ENCODE measurements at regions not wholly inside any gene's neighbourhood (a gene's known extent, or its start where the extent isn't known, plus 50 kb on each side); places are given as distances from the start of the nearest gene placed in this dataset.
A peak's percentile ranks its signal among the peaks of the same experiment; 100 is the strongest.

DNA sequence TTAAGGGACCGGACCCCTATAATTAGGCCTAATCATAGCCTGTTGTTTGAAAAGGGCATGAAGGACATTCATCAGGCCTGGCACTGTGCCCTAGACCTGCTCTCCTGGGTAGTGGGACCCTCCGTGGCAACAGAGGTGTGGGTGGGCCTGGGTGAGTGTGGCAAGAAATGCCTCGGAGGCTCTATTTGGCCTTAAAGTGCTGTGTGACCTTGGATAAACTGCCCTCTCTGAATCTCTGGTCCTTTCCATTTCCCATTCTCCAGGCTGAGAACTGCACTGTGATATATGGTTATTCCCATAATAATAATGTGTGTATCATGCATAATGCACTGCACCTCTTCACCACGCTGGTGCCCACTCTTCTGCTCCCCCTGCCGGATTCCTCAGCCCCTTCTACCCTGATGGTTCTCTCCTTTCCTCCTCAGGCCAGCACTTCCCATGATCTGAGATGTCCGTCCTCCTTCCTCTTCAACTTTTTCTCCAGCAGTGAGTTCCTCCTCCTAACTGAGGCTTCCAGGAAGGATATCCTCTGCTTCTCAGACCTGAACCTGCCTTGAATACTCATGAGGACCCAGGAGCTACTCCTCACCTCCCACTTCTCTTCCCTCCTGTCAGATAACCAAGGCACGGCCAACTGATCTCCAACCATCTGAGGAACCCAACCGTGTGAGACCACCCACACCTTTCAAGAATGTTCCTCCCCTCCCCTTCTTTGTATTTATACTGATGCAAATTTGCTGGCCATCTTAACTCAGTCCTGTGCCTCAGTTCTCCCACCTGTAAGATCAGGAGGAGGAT lies 111.0 kb upstream of the PZP start:
- TF ChIP-seq, protein P1, sequence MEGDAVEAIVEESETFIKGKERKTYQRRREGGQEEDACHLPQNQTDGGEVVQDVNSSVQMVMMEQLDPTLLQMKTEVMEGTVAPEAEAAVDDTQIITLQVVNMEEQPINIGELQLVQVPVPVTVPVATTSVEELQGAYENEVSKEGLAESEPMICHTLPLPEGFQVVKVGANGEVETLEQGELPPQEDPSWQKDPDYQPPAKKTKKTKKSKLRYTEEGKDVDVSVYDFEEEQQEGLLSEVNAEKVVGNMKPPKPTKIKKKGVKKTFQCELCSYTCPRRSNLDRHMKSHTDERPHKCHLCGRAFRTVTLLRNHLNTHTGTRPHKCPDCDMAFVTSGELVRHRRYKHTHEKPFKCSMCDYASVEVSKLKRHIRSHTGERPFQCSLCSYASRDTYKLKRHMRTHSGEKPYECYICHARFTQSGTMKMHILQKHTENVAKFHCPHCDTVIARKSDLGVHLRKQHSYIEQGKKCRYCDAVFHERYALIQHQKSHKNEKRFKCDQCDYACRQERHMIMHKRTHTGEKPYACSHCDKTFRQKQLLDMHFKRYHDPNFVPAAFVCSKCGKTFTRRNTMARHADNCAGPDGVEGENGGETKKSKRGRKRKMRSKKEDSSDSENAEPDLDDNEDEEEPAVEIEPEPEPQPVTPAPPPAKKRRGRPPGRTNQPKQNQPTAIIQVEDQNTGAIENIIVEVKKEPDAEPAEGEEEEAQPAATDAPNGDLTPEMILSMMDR (IDR thresholded peaks at IDR 0.05 in 2 of 3, conservative IDR thresholded peaks at IDR 0.05 in 1 of 3; ENCODE audit: borderline replicate concordance in 1 of 3, insufficient read depth in 1 of 3, low read depth in 2 of 3, low read length in 2 of 3), result peak in 1 of 3 experiments; percentile 6; a peak in 1 of 6 replicates
- TF ChIP-seq POLR2A (IDR thresholded peaks at IDR 0.05; ENCODE audit: borderline replicate concordance, extremely low read depth, insufficient read depth, insufficient read length), result no peak
- TF ChIP-seq EGR1 (IDR thresholded peaks at IDR 0.05; ENCODE audit: low read depth), result no peak
- no peak for TF ChIP-seq CBX3 (IDR thresholded peaks at IDR 0.05; ENCODE audit: low read depth)
- TF ChIP-seq, protein P2, sequence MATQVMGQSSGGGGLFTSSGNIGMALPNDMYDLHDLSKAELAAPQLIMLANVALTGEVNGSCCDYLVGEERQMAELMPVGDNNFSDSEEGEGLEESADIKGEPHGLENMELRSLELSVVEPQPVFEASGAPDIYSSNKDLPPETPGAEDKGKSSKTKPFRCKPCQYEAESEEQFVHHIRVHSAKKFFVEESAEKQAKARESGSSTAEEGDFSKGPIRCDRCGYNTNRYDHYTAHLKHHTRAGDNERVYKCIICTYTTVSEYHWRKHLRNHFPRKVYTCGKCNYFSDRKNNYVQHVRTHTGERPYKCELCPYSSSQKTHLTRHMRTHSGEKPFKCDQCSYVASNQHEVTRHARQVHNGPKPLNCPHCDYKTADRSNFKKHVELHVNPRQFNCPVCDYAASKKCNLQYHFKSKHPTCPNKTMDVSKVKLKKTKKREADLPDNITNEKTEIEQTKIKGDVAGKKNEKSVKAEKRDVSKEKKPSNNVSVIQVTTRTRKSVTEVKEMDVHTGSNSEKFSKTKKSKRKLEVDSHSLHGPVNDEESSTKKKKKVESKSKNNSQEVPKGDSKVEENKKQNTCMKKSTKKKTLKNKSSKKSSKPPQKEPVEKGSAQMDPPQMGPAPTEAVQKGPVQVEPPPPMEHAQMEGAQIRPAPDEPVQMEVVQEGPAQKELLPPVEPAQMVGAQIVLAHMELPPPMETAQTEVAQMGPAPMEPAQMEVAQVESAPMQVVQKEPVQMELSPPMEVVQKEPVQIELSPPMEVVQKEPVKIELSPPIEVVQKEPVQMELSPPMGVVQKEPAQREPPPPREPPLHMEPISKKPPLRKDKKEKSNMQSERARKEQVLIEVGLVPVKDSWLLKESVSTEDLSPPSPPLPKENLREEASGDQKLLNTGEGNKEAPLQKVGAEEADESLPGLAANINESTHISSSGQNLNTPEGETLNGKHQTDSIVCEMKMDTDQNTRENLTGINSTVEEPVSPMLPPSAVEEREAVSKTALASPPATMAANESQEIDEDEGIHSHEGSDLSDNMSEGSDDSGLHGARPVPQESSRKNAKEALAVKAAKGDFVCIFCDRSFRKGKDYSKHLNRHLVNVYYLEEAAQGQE (IDR thresholded peaks at IDR 0.05; ENCODE audit: low read depth), result no peak
- no peak for TF ChIP-seq TCF7L2 (IDR thresholded peaks at IDR 0.05; ENCODE audit: borderline replicate concordance, extremely low read depth, insufficient read depth, insufficient read length)
- no peak for TF ChIP-seq POLR2AphosphoS5 (IDR thresholded peaks at IDR 0.05; ENCODE audit: low read depth, low read length)
- no peak for TF ChIP-seq EZH2 (IDR thresholded peaks at IDR 0.05)
- no peak for TF ChIP-seq JUND (IDR thresholded peaks at IDR 0.05)
- TF ChIP-seq FOSL1 (IDR thresholded peaks at IDR 0.05; ENCODE audit: low read depth), result no peak
- TF ChIP-seq, protein P3, sequence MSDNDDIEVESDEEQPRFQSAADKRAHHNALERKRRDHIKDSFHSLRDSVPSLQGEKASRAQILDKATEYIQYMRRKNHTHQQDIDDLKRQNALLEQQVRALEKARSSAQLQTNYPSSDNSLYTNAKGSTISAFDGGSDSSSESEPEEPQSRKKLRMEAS (IDR thresholded peaks at IDR 0.05), result no peak

Data from HCT116 (cell line).